AG04449 (cell line): ENCODE measurements at regions not wholly inside any gene's neighbourhood (a gene's known extent, or its start where the extent isn't known, plus 50 kb on each side); places are given as distances from the start of the nearest gene placed in this dataset.

ENCODE experiments used
- CTCF ChIA-PET: fragments of 350-600 bp; formaldehyde crosslinking; extraction: SDS; loops from one replicate; lab custom pipeline; 2021; ENCODE audit warnings: antibody characterized with exemption; lab: Yijun Ruan, JAX
- POLR2A ChIA-PET: fragments of 400-600, 350-600 bp; formaldehyde crosslinking; extraction: SDS; loops from one replicate; lab custom pipeline; 2020; ENCODE audit warnings: antibody characterized with exemption, inconsistent platforms; lab: Yijun Ruan, JAX
- DNase-seq: peaks from one replicate; pipeline ENCODE4 v3.0.0-alpha.2; 2010; ENCODE audit warnings: low read depth, low spot score
- H3K4me3 ChIP-seq: 2 replicates; pipeline ENCODE4 v1.5.1; 2011; ENCODE audit warnings: low read depth, mild to moderate bottlenecking, control low read depth, low read length
- TF ChIP-seq, protein P1 (sequence below): IDR thresholded peaks from one replicate; pipeline ENCODE4 v1.5.1; 2011; ENCODE audit warnings: mild to moderate bottlenecking, moderate library complexity, low read length, control low read depth, inconsistent platforms; ENCODE audit not compliant: insufficient read depth; ENCODE audit errors: missing control alignments

GRCh38 chr5:30540150-30540549 lies 653.3 kb upstream of the CDH6 start:
- TF ChIP-seq, protein P1, sequence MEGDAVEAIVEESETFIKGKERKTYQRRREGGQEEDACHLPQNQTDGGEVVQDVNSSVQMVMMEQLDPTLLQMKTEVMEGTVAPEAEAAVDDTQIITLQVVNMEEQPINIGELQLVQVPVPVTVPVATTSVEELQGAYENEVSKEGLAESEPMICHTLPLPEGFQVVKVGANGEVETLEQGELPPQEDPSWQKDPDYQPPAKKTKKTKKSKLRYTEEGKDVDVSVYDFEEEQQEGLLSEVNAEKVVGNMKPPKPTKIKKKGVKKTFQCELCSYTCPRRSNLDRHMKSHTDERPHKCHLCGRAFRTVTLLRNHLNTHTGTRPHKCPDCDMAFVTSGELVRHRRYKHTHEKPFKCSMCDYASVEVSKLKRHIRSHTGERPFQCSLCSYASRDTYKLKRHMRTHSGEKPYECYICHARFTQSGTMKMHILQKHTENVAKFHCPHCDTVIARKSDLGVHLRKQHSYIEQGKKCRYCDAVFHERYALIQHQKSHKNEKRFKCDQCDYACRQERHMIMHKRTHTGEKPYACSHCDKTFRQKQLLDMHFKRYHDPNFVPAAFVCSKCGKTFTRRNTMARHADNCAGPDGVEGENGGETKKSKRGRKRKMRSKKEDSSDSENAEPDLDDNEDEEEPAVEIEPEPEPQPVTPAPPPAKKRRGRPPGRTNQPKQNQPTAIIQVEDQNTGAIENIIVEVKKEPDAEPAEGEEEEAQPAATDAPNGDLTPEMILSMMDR: no peak

GRCh38 chr5:30539004-30539634 lies 654.4 kb upstream of the CDH6 start:
- CTCF ChIA-PET: no interaction called here
- POLR2A ChIA-PET: no interaction called here

More at GRCh38 chr5:30540150-30540549, 653.3 kb upstream of the CDH6 start:
- CTCF ChIA-PET: no interaction called here
- POLR2A ChIA-PET: no interaction called here
- H3K4me3 ChIP-seq: no peak overlapping the region
- DNase-seq: no peak

GRCh38 chr5:30525353-30525752 lies 668.1 kb upstream of the CDH6 start:
- ChIA-PET CTCF (no interaction called here), POLR2A (no interaction called here)
- DNase-seq: no peak

More at GRCh38 chr5:30539004-30539634, 654.4 kb upstream of the CDH6 start:
- TF ChIP-seq, protein P1: no peak
- H3K4me3 ChIP-seq: no peak overlapping the region
- no peak for DNase-seq

DNA sequence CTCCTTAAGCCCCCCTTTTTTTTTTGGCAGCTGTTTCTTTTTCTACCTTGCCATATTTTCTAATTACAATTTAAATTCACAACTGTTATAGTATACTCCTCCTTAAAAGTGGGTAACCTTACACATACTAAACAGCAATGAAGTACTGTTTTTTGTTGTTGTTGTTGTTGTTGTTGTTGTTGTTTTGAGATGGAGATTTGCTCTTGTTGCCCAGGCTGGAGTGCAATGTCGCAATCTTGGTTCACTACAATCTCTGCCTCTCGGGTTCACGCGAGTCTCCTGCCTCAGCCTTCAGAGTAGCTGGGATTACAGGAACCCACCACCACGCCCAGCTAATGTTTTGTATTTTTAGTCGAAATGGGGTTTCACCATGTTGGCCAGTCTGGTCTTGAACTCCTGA lies 669.1 kb upstream of the CDH6 start:
- ChIA-PET CTCF (no interaction called here), POLR2A (no interaction called here)
- H3K4me3 ChIP-seq: no peak overlapping the region
- DNase-seq: no peak
- TF ChIP-seq, protein P1: no peak

More at GRCh38 chr5:30525353-30525752, 668.1 kb upstream of the CDH6 start:
- no peak overlapping the region for H3K4me3 ChIP-seq
- TF ChIP-seq, protein P1: no peak

- H3K4me3 ChIP-seq: no peak overlapping the region
- POLR2A ChIA-PET: no interaction called here
- CTCF ChIA-PET: no interaction called here
- TF ChIP-seq, protein P1: no peak
- no peak for DNase-seq
Observed at GRCh38 chr5:30523061-30523460, 670.4 kb upstream of the CDH6 start.

DNA sequence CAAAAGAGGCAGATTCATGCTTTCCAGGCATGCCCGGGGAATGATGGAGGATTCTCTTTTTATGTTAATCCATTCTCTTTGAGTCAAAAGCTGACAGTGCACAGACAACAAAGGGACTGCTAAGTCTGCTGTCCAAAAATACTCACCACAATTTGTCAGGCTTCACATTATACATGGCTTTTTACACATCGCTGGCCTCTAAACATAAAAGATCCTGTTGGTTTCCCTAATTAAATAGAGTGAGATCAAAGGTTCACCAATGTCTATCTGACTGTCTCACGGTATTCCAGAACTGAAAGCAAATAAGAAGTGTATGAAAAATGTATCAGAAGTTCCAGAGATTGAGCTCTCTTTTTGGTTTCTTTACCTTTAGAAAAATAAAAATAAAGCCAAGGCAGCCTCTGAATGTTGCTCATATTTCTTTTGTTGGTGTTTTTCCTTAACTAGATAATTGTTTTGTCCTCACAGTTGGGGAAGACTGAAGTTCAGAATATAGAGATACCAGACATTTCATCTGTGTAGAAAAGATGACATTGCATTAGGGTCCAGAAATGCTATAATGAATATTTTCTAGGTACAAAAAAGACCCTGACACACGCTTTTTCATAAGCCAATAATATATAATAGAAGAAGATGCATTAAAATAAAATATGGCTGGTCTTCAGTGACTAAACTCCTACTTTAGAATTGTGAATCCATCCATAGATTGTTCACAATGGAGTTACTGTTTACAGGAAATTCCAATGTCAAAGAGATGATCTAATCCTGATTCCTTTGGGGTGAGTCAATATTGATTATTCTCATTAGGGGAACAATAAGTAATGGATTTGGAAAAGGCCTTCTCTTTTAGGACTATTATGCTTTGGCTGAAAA lies 688.2 kb upstream of the CDH6 start:
- CTCF ChIA-PET: no interaction called here
- POLR2A ChIA-PET: no interaction called here
- TF ChIP-seq, protein P1: no peak
- H3K4me3 ChIP-seq: no peak overlapping the region
- DNase-seq: no peak
